GM21717 (cell line): ENCODE measurements at regions not wholly inside any gene's neighbourhood (a gene's known extent, or its start where the extent isn't known, plus 50 kb on each side); places are given as distances from the start of the nearest gene placed in this dataset.

Experiments
- ATAC-seq: cut with Tn5 transposase; IDR thresholded peaks from one replicate; pipeline ENCODE4 v1.9.1; 2021; ENCODE audit warnings: mild to moderate bottlenecking, moderate library complexity; ENCODE audit not compliant: unreplicated experiment

- no peak for ATAC-seq
These were observed 62.5 kb upstream of the CD44 start for GRCh38 chr11:35076201-35077100.

DNA sequence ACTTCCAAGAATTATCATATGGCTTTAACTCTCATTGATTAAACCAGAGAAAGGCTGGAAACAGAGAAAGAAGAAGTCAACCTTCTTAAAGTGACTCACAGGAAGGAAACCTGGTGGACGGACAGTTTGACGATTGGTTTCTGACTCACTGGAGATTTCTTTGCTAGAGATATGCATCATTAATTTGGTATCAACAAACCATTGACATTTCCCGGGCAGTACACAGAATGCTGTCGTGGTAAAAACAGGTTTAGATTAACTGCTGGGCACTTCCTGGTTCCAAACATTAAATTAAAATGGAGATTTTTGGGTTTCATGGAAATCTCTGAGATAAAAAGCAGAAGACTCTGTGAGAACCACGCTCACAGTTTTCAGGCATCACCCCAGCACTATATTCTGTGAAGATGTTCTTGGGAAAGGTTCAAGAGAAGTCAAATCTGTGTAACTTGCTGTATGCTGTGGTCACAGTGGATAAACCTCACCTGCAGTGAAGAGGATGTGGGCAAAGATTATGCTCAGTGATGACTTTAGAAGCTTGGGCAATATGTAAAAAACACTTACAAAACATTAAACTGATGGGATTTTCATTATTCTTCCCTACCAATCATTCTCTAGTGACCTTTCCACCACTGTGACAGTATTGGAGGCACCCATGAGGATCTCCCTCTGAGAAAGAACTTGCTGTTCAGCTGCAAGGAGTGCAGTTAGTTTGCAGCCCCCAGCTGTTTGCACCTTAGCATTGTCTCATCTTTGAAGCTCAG lies 61.1 kb upstream of the CD44 start:
- peak; percentile 44 for ATAC-seq

GRCh38 chr11:35078470-35078735 lies 60.6 kb upstream of the CD44 start:
- ATAC-seq: no peak

DNA sequence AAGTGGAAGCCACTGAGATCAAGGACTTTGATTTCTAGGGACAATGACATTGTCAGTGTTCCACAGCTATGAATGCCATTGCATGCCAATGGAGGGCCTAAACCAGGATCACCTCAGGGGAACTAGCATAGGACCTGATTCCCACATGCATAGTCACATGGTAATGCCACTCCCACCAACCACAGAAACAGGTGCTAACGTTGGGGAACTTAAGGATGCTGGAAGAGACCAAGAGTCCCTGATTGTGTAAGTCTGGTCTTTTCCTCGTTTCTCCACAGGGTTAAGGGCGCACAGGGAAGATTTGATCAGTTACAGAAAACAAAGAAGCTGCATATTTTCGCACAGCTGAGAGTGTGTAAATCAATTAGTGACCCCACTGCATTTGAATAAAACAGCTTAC lies 59.4 kb upstream of the CD44 start:
- ATAC-seq: no peak

DNA sequence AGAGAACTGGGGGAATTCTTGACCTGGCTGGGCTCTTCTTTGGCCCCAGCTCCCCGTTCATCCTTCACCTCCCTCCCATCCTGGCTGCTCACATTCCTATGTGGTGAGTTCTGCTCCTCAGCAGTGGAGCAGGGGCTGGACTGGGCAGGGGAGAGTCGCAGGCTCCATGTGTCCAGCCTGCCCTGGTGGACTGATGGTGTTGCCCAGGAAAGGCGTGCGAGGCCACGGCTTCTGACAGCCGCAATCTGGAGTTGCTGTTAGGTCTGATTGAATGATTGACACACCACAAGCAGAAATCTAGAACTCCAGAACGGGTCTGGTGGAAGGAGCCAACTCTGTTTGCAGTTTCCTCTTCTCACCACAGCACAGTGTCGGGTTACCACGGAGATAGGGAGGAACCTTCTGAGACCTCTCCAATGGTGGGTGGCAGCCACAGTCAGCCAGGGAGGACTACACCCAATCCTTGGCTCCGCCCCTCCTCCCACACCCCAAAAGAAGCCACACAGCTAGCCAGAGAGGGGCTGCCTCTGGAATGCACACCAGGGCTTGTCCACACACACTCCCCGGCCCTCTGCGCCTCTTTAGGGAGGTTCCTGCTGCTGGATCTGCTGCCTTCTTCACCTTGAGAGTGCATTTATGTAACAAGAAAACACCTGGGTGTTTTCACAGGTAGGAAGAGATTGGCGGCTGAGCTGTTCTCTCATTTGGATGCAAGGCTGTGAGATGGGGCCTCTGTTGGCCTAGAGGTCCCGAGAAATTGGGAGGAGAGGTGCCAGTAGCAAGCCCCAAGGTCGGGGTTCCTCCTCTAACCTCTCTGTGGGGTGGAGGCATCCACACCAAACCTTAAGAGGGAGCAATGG lies 56.4 kb upstream of the CD44 start:
- peak; percentile 84 for ATAC-seq

GRCh38 chr11:35083181-35083430 lies 55.9 kb upstream of the CD44 start:
- no peak for ATAC-seq

DNA sequence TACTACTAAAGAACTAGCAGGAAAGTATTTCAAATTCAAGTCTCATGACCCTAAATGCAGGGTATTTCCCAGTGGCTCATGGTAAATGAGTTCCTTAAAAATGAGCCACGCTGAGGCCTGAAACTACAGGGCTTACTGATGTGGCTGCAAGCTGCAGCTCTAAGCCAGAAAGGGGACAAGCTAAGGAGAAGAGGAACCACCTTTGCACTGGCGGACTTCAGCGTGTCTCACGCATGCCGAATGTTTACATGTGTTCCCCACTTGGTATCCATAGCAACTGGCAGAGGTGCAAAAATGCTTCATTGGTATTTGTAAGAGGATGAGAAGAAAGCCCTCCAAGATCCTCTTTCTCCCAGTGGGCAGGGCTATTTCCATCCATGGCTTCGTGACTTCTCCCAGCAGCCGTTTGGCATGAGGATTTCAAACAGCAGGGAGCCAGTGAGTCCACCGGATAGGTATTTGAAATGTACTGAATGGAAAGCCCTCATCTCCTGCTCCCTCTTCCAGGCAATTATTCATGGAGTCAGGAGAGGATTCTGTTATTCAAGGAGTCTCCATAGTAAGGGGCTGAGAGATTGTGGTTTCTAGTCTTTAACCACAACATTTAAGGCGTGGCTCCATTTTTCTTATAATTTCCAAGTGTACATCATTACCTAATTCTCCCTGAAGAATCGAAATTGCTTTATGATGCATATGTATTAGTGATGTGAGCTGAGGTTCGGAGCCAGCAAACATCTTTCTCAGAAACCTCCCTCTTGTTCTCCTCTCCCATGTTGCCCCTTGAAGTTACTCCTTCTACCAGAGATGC lies 55.3 kb upstream of the CD44 start:
- peak; percentile 60 for ATAC-seq

DNA sequence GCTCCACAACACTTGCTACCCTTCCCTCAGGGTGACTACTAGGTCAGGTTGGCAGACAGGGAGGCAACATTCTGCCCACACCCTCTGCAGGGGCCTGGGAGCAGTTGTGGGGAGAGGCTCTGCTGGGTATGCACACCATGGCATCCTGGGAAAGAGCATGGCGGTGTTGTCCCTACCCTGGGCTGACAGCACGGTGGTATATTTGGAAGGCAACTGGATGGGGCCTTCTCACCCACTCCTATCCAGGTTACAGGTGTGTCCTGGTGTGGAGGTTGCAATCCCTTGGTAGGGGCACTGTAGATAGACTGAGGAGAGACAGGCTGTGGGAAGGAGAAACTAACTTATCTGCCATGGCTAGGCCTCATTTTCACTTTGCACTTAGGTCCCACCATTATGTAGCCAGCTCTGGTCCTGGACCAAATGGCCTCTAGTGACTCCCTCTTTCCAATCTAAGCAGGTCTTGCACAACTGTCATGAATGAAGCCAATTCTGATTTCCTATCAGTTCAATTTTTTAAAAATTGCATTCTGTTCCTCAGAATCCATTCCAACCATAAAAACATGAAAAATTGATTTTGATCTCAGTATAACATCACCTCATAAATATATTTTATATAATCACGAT lies 54.0 kb upstream of the CD44 start:
- no peak for ATAC-seq

DNA sequence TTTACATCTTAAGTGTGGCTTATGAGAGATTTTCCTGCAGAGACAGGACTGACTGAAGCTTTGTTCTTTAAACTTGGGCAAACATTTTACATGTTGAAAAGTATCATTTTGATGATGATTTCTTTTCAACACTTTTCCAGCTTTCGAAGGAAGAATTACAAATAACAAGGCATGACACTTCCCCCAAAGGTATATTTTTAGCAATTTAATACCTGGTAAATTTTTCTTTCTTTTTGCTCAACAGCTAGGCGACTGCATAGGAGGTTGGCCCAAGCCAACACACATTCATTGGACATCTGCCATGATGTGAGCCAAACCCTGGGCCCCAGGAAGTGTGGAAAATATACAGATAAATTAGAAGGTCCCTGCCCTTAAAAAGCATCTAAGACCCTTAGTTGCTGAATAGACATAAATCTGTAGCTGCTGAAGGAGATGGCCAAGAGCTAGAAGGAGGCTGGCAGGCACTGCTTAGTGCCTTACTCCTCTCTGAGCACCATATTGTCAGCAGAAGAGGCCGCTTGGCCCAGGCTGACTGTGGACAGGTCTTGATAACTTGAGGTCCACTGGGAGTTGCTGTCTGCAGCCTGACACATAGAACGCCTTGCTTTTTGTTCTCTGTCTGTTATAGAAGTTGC lies 53.3 kb upstream of the CD44 start:
- ATAC-seq: no peak

- no peak for ATAC-seq
These were observed 51.3 kb upstream of the CD44 start for GRCh38 chr11:35087648-35088047.

DNA sequence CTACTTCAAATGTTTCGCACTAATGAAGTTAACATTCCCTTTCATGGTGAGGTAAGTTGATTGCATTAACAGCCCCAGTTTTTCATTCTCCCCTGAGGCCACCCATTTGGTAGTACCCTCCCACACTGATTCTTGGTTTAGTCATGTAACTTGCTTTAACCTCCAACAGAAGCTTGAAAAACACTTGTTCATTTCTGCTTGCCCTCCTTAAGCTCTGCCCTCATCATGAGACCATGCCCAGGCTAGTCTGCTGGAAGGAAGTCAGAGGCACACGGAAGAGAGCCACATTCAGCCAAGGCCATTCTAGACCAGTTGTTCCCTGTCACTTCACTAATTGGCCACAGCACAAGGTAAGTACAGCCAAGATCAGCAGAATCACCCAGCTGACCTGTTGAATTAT lies 50.7 kb upstream of the CD44 start:
- no peak for ATAC-seq

DNA sequence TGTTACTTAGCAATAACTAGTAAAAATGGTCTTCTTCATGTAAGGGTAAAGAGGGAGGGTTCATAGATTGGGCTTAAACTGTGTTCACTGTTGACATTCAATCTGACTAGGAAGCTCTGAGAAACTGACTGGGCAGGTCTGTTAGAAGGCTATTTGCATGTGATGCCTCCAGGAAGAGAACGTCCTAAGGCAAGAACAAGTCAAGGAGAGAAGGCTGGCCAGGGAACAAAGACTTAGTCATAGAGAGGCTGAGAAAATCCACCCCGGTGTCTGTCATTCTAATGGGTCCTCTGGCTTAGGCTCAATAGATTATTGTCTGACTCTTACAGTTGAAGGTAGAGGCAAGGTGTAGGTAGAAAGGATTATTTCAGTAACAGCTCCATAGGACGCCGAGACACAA lies 50.3 kb upstream of the CD44 start:
- no peak for ATAC-seq
